Kidney glomerular epithelial cell (primary cell): ENCODE measurements at regions not wholly inside any gene's neighbourhood (a gene's known extent, or its start where the extent isn't known, plus 50 kb on each side); places are given as distances from the start of the nearest gene placed in this dataset.
"Not testable (repeated sequence)": the region's sequence is repeated elsewhere in the genome, so short reads cannot be mapped to it uniquely, and the experiment has no call there.

Source experiments
- DNase-seq: peaks from one replicate; lab custom pipeline; 2025; lab: John Stamatoyannopoulos, UW

GRCh38 chr14:25551674-25552073 is 501.7 kb upstream of the STXBP6 start:
- DNase-seq = no peak

- no peak for DNase-seq
Observed at GRCh38 chr14:25546826-25547225, 496.9 kb upstream of the STXBP6 start.

GRCh38 chr14:25537846-25538455 is 488.0 kb upstream of the STXBP6 start:
- no peak for DNase-seq

DNA sequence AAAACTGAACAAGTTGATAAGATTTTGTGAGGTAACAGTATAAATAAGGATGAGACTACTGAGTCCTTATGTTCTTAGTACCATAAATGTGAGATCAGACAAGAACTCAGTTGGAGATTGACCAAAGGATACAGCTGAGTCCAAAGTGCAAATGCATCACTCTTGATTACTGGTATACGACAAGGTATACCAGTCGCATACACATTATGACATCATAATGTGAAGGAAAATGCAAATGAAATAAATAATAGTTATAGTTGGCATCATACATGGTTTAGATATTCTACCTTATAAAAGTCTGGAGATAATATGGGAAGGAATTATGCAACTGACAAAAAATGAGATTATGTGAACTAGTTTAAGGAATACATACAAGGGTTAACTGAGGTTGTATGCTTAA is 476.3 kb upstream of the STXBP6 start:
- DNase-seq = no peak

DNA sequence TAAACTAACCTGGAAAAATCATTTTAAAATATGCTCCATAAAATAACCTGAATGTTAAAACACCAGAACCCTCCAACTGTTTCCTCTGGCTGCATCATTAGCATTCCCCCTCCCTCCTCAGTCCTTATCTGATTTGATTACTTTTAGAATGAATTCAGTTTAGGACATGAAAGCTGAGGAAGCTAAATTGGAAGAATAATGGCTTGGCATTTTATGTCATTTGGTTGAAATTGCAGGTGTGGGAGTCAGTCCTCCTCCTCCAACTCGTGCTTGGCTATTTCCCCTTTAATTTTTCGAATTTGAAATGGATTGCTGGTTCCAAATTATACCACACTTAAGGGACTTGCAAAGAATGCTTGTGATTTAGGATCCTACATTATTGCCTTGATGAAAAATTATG is 473.0 kb upstream of the STXBP6 start:
- DNase-seq = no peak

- no peak for DNase-seq
Observed at GRCh38 chr14:25522116-25522515, 472.2 kb upstream of the STXBP6 start.

DNA sequence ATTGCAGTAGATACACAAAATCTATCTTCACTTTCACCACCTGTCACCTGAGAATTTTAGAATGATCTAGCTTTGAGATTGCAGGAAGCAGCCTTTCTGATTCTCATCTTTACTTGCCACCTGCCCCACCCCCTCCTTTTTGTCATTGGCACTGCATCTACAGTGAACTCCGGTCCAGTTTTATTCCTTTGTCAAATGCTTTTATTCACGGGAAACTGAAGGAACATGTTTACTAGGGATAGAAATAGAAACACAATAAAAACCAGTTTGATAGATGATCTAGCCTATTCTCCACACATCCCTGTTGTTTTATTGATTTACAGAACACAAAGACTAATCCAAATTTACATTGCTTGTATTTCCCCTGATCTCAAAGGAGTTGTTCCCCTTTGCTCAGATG is 471.7 kb upstream of the STXBP6 start:
- DNase-seq = no peak

DNA sequence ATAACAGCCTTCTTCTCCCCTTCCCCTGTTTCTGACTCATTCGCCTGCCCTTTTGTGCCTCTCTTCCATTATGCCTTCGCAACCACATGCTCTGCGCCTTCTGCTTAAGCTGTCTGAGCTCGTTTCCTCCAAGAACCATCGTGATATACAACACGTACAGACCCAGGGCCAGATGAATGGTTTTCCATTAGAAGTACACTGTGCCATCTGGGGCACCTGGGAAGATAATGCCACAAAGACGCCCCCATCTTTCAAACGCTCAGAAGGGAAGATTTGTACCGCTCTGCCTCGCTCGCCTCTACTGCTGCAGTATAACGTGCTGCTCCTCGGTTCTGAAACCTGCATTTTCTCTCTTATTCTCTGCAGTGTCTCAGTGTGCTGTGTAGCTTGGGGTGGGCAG is 470.9 kb upstream of the STXBP6 start:
- DNase-seq = no peak

DNA sequence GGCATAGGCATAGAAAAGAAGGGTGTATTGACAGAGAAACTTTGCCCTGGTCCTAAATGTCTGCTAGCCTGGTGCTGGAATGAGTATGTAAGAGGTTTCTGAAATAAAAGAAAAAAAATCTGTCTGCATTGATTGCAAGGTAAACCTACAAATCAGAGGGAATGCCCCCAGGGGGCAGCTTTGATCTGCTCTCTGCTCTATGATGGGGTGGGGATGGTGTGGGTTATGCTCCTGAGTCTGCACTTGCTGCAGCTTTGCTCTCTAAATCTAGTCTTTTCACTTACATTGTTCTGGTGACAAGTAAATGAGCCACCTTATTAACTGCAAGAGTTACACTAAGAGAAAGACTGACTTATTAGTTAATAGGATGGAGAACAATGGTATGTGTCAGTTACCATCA is 468.4 kb upstream of the STXBP6 start:
- DNase-seq = no peak

GRCh38 chr14:25516838-25517237 is 466.9 kb upstream of the STXBP6 start:
- DNase-seq = no peak

DNA sequence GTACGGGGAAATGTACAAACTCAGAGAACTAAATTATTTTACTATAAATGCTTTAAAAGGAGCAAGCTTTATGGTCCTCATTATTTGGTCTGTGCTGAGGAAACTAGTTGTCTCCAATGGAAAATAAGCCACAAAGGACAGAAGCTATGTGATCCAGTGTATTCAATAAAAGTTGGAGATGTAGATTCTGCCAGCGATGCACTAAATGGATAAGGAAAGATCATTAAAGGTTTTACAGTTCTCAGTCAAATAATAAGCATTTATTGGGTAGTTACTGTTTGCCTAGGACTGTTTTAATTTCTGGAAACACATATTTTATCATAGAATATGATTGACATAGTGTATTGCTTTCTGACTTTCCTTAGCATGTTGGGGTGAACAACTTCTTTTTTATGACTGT is 458.9 kb upstream of the STXBP6 start:
- DNase-seq = no peak

GRCh38 chr14:25501749-25502148 is 451.8 kb upstream of the STXBP6 start:
- no peak for DNase-seq

- no peak for DNase-seq
Observed at GRCh38 chr14:25488961-25489360, 439.0 kb upstream of the STXBP6 start.

DNA sequence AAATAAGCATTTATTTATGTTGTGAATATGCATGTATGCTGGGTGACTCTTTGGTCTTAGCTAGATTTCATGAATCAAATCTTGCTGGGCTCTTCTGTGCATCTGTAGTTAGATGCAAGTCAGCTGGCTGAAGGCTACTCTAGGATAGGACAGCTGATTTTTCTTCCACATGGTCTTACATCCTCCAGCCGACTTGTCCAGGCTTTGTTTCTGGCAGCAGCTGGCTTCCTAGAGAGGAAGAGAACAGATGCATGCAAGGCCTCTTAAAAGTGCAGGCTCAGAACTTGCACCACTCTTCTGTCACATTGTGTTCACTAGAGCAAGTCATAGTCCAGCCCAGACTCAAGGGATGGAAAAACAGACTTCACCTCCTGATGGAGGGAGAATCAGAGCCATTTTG is 435.4 kb upstream of the STXBP6 start:
- no peak for DNase-seq

- DNase-seq = no peak
Observed at GRCh38 chr14:25484906-25485305, 435.0 kb upstream of the STXBP6 start.

GRCh38 chr14:25484235-25484634 is 434.3 kb upstream of the STXBP6 start:
- DNase-seq = no peak

- no peak for DNase-seq
Observed at GRCh38 chr14:25477316-25478098, 427.6 kb upstream of the STXBP6 start.

- DNase-seq = no peak
Observed at GRCh38 chr14:25472700-25473099, 422.8 kb upstream of the STXBP6 start.

DNA sequence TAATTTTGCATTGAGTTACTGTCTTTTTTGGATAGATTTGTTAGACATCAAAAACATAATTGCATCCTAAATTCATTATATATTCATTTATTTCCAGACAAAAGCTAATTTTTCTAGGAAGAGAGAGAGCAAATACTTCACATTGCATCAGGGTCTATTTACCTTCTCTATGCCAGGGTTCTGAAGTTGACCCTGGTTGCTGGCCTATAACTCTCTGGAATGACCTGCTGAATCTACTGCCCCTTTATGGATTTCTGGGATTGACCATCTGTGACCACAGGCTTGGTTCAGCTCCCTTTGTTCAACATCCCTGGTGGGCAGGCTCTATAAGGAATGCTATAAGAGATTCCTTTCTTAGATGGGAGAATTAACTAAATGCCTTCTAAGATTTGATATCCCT is 414.8 kb upstream of the STXBP6 start:
- DNase-seq = no peak

GRCh38 chr14:25464078-25464477 is 414.1 kb upstream of the STXBP6 start:
- DNase-seq = no peak

- no peak for DNase-seq
Observed at GRCh38 chr14:25463480-25463879, 413.5 kb upstream of the STXBP6 start.

DNA sequence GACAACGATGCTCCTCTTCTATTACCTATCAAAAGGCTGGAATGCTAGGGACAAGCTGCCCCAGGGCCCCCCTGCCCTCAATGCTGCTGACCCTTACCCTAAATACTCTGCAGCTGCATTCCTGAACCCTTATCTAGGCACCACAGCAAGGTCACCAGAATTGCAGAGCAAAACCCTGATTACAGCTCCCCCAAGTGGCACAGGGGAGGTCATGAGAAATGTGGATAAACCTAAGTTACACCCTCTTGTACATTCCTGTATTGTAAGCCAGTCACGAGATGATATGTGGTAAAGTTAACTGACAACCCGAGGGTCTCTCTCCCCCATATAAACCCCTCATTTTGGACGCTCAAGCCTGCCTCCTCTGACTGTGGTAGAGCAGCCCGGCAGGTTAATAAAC is 411.8 kb upstream of the STXBP6 start:
- no peak for DNase-seq

- DNase-seq = no peak
Observed at GRCh38 chr14:25444381-25444780, 394.4 kb upstream of the STXBP6 start.

- not testable (repeated sequence) for DNase-seq
Observed at GRCh38 chr14:25440382-25440781, 390.4 kb upstream of the STXBP6 start.
